ENCODE measurements at regions not wholly inside any gene's neighbourhood (a gene's known extent, or its start where the extent isn't known, plus 50 kb on each side); places are given as distances from the start of the nearest gene placed in this dataset.

GRCh38 chr13:83589814-83590213 is 292.5 kb downstream of the SLITRK1 start:
- no peak for FAIRE-seq

- FAIRE-seq = no peak
Measured at GRCh38 chr13:83577183-83577582, 305.1 kb downstream of the SLITRK1 start.

- FAIRE-seq = no peak
Measured at GRCh38 chr13:83568019-83568418, 314.3 kb downstream of the SLITRK1 start.

- no peak for FAIRE-seq
Measured at GRCh38 chr13:83563499-83563898, 318.8 kb downstream of the SLITRK1 start.

- no peak for FAIRE-seq
Measured at GRCh38 chr13:83557845-83558244, 324.4 kb downstream of the SLITRK1 start.

GRCh38 chr13:83549671-83550070 is 332.6 kb downstream of the SLITRK1 start:
- FAIRE-seq = no peak

- FAIRE-seq = no peak
Measured at GRCh38 chr13:83547043-83547442, 335.2 kb downstream of the SLITRK1 start.

- FAIRE-seq = no peak
Measured at GRCh38 chr13:83546476-83546875, 335.8 kb downstream of the SLITRK1 start.

GRCh38 chr13:83538636-83539035 is 343.6 kb downstream of the SLITRK1 start:
- FAIRE-seq = no peak

- no peak for FAIRE-seq
Measured at GRCh38 chr13:83536941-83537340, 345.3 kb downstream of the SLITRK1 start.

- no peak for FAIRE-seq
Measured at GRCh38 chr13:83536153-83536552, 346.1 kb downstream of the SLITRK1 start.

GRCh38 chr13:83532809-83533208 is 349.5 kb downstream of the SLITRK1 start:
- no peak for FAIRE-seq

GRCh38 chr13:83531022-83531421 is 351.3 kb downstream of the SLITRK1 start:
- no peak for FAIRE-seq

- FAIRE-seq = no peak
Measured at GRCh38 chr13:83516781-83517180, 365.5 kb downstream of the SLITRK1 start.

GRCh38 chr13:83515268-83516015 is 366.8 kb downstream of the SLITRK1 start:
- no peak for FAIRE-seq

GRCh38 chr13:83508771-83509301 is 373.4 kb downstream of the SLITRK1 start:
- no peak for FAIRE-seq

- FAIRE-seq = no peak
Measured at GRCh38 chr13:83503424-83503823, 378.9 kb downstream of the SLITRK1 start.

- FAIRE-seq = no peak
Measured at GRCh38 chr13:83499286-83499685, 383.0 kb downstream of the SLITRK1 start.

- FAIRE-seq = no peak
Measured at GRCh38 chr13:83498481-83499190, 383.6 kb downstream of the SLITRK1 start.

GRCh38 chr13:83498045-83498444 is 384.2 kb downstream of the SLITRK1 start:
- no peak for FAIRE-seq

GRCh38 chr13:83496501-83496900 is 385.8 kb downstream of the SLITRK1 start:
- FAIRE-seq = no peak

GRCh38 chr13:83485101-83485500 is 397.2 kb downstream of the SLITRK1 start:
- FAIRE-seq = no peak

GRCh38 chr13:83471011-83471410 is 411.3 kb downstream of the SLITRK1 start:
- FAIRE-seq = no peak

- no peak for FAIRE-seq
Measured at GRCh38 chr13:83470133-83470797, 412.0 kb downstream of the SLITRK1 start.
